Mesendoderm (in vitro differentiated cells): ENCODE measurements at regions not wholly inside any gene's neighbourhood (a gene's known extent, or its start where the extent isn't known, plus 50 kb on each side); places are given as distances from the start of the nearest gene placed in this dataset.

ENCODE experiments used
- DNase-seq: peaks from one replicate; pipeline ENCODE4 v3.0.0; 2013
- H2AK5ac ChIP-seq: 2 replicates; pipeline ENCODE4 v1.6.1; 2013; ENCODE audit warnings: low read length, inconsistent platforms
- H2BK120ac ChIP-seq: 2 replicates; pipeline ENCODE4 v1.6.1; 2013; ENCODE audit warnings: low read depth, mild to moderate bottlenecking, low read length, moderate library complexity, mixed read lengths
- H2BK15ac ChIP-seq: replicated peaks from 2 replicates; pipeline ENCODE4 v1.6.1; 2013; ENCODE audit warnings: low read depth, mild to moderate bottlenecking, moderate library complexity
- H2BK5ac ChIP-seq: 2 replicates; pipeline ENCODE4 v1.6.1; 2013; ENCODE audit warnings: low read length, inconsistent platforms
- H3K18ac ChIP-seq: 2 replicates; pipeline ENCODE4 v1.6.1; 2013; ENCODE audit warnings: mild to moderate bottlenecking, low read length, mixed read lengths
- H3K23ac ChIP-seq: one replicate; pipeline ENCODE4 v1.6.1; 2013; ENCODE audit warnings: low read length
- H3K27ac ChIP-seq: 2 replicates; pipeline ENCODE4 v1.5.1; 2013; ENCODE audit warnings: low read depth, mild to moderate bottlenecking, inconsistent platforms, low read length, moderate library complexity
- H3K27me3 ChIP-seq: 2 replicates; pipeline ENCODE4 v1.6.1; 2013; ENCODE audit warnings: low read length, control low read depth, mild to moderate bottlenecking, inconsistent platforms; ENCODE audit not compliant: insufficient read depth, poor library complexity
- H3K36me3 ChIP-seq: 2 replicates; pipeline ENCODE4 v1.6.1; 2013; ENCODE audit warnings: low read length, inconsistent platforms; ENCODE audit not compliant: control insufficient read depth, insufficient read depth
- H3K4ac ChIP-seq: one replicate; pipeline ENCODE4 v1.6.1; 2013; ENCODE audit warnings: low read depth, mild to moderate bottlenecking, low read length, moderate library complexity
- H3K4me1 ChIP-seq: 2 replicates; pipeline ENCODE4 v1.6.1; 2013; ENCODE audit warnings: low read depth, low read length, inconsistent platforms; ENCODE audit not compliant: control insufficient read depth
- H3K4me2 ChIP-seq: 2 replicates; pipeline ENCODE4 v1.6.1; 2013; ENCODE audit warnings: low read length
- H3K4me3 ChIP-seq: 2 replicates; pipeline ENCODE4 v1.5.1; 2013; ENCODE audit warnings: mild to moderate bottlenecking, low read length
- H3K56ac ChIP-seq: one replicate; pipeline ENCODE4 v1.6.1; 2013; ENCODE audit warnings: low read length
- H3K79me1 ChIP-seq: 2 replicates; pipeline ENCODE4 v1.6.1; 2013; ENCODE audit warnings: low read length, inconsistent platforms
- H3K79me2 ChIP-seq: 2 replicates; pipeline ENCODE4 v1.6.1; 2013; ENCODE audit warnings: mild to moderate bottlenecking, low read length; ENCODE audit not compliant: control insufficient read depth, insufficient read depth
- H3K9ac ChIP-seq: 2 replicates; pipeline ENCODE4 v1.6.1; 2013; ENCODE audit warnings: low read length, inconsistent platforms
- H4K5ac ChIP-seq: one replicate; pipeline ENCODE4 v1.6.1; 2013; ENCODE audit warnings: low read length
- H4K8ac ChIP-seq: one replicate; pipeline ENCODE4 v1.6.1; 2013; ENCODE audit warnings: low read depth, mild to moderate bottlenecking, control low read depth, low read length, moderate library complexity
- WGBS: extraction: QIAGEN DNeasy Blood & Tissue Kit; methylation state at CpG from one replicate; pipeline ENCODE4 v1.1.7; 2013; ENCODE audit warnings: low lambda C conversion rate, missing lambda C conversion rate; ENCODE audit not compliant: insufficient coverage; ENCODE audit errors: extremely low coverage; 5-methylcytosine and 5-hydroxymethylcytosine counted together

DNA sequence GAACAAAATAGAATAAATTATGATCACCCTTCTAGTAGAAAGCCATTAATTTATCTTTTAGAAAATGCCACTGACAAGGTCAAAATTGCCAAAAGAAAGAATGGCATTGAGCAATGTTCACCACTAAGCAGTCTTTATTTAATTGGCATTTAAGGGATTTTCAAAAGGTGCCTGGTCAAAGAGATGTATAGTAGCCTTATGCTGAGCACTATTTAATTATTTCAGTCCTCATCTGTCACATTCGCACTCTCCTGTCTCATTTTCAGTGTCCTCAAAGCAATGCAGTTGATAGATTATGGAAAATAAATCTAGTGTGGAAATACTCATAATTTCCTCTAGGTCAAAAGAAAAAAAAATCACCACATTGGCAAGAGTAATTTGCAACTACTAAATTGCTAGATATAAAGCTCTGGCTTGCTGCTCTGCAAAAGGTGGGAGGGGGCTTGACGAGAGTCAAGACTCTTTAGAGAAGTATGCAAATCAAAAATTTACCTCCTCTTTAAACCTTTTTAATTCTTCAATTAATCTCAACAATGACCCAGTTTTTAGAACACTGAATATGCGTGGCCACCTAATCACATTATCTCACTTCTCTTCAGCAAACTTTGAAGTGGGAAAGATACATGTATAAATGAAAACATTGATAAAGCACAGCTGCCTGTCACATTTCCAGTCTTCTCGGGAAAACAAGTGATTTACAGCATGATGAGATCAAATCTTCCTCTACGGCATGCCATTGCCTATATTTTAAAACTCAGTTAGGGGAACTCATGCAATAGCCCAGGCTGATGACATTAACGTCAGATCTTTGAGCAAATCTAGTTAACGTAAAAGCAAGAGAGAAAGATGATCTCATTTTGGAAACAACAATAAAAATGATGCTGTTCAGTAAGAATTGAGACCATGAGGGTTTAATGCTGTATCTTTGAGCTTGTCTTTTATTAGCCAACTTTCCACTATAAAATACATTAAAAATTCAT lies 373.1 kb upstream of the DCN start:
- Histone ChIP-seq H4K8ac (no peak overlapping the region), H3K4ac (no peak overlapping the region), H3K23ac (no peak overlapping the region), H3K9ac (no peak overlapping the region), H3K79me1 (no peaks in the 10 kb centered on the region), H2AK5ac (no peak overlapping the region), H2BK120ac (no peak overlapping the region), H3K56ac (no peak overlapping the region), H3K79me2 (no peaks in the 10 kb centered on the region), H3K27ac (no peak overlapping the region), H3K4me3 (no peak overlapping the region), H3K4me1 (no peaks in the 10 kb centered on the region), H3K4me2 (no peak overlapping the region), H2BK5ac (no peak overlapping the region), H4K5ac (no peak overlapping the region), H2BK15ac (no peak overlapping the region), H3K36me3 (no peaks in the 10 kb centered on the region), H3K18ac (no peak overlapping the region), H3K27me3 (no peaks in the 10 kb centered on the region)
- 100% methylated on average over 1 of the region's 7 CpGs for WGBS
- DNase-seq: no peak

DNA sequence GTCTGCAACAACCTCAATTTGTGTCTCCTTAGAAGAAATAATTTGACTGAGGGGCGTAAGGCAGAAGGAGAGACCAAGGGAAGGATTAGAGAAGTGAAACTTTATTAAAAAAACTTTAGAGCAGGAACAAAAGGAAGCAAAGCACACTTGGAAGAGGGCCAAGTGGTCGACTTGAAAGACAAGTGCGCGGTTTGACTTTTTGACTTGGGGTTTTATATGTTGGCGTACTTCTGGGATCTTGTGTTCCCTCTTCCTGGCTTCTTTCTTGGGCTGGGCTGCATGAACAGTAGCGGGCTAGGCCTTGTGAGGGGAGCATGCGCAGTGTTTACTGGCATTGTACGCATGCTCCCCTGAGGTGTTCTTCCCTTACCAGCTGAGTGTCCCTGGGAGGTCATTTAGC lies 369.3 kb upstream of the DCN start:
- no peak overlapping the region for H3K23ac ChIP-seq
- H3K18ac ChIP-seq: no peak overlapping the region
- no peak overlapping the region for H3K9ac ChIP-seq
- no peaks in the 10 kb centered on the region for H3K4me1 ChIP-seq
- no peaks in the 10 kb centered on the region for H3K79me1 ChIP-seq
- no peaks in the 10 kb centered on the region for H3K27me3 ChIP-seq
- H4K8ac ChIP-seq: no peak overlapping the region
- no peak overlapping the region for H4K5ac ChIP-seq
- H3K4ac ChIP-seq: no peak overlapping the region
- no peak overlapping the region for H2BK15ac ChIP-seq
- H3K4me2 ChIP-seq: no peak overlapping the region
- H3K56ac ChIP-seq: no peak overlapping the region
- H2BK120ac ChIP-seq: no peak overlapping the region
- WGBS: no CpG with 5 or more reads among the region's 8 CpGs
- DNase-seq: no peak
- H3K36me3 ChIP-seq: no peaks in the 10 kb centered on the region
- H3K4me3 ChIP-seq: no peak overlapping the region
- H3K79me2 ChIP-seq: no peaks in the 10 kb centered on the region
- no peak overlapping the region for H2BK5ac ChIP-seq
- no peak overlapping the region for H3K27ac ChIP-seq
- no peak overlapping the region for H2AK5ac ChIP-seq

DNA sequence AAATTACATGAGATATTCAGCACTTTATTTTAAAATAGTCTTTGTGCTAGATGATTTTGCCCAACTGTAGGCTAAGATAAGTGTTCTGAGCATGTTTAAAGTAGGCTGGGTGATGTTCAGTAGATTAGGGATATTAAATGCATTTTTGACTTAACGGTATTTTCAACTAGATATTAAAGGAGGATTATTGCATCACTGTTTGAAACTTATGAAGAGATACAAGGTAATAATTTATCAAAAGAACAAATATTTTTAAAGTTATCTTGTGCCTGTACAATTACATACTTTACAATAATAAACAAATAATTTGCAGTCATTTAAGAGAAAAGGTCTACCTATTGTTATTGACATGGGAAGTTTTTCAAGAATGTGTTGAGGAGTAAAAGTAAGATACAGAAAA lies 368.6 kb upstream of the DCN start:
- no peak overlapping the region for H3K27ac ChIP-seq
- no peaks in the 10 kb centered on the region for H3K36me3 ChIP-seq
- H2BK120ac ChIP-seq: no peak overlapping the region
- H2AK5ac ChIP-seq: no peak overlapping the region
- DNase-seq: no peak
- H2BK15ac ChIP-seq: no peak overlapping the region
- H3K79me2 ChIP-seq: no peaks in the 10 kb centered on the region
- no peak overlapping the region for H3K4me3 ChIP-seq
- H3K23ac ChIP-seq: no peak overlapping the region
- H3K56ac ChIP-seq: no peak overlapping the region
- no peak overlapping the region for H4K5ac ChIP-seq
- H3K27me3 ChIP-seq: no peaks in the 10 kb centered on the region
- H3K4me2 ChIP-seq: no peak overlapping the region
- no peak overlapping the region for H2BK5ac ChIP-seq
- no peak overlapping the region for H4K8ac ChIP-seq
- no peaks in the 10 kb centered on the region for H3K4me1 ChIP-seq
- no peak overlapping the region for H3K9ac ChIP-seq
- H3K79me1 ChIP-seq: no peaks in the 10 kb centered on the region
- H3K18ac ChIP-seq: no peak overlapping the region
- no peak overlapping the region for H3K4ac ChIP-seq
- WGBS: no CpG with 5 or more reads among the region's 1 CpG

DNA sequence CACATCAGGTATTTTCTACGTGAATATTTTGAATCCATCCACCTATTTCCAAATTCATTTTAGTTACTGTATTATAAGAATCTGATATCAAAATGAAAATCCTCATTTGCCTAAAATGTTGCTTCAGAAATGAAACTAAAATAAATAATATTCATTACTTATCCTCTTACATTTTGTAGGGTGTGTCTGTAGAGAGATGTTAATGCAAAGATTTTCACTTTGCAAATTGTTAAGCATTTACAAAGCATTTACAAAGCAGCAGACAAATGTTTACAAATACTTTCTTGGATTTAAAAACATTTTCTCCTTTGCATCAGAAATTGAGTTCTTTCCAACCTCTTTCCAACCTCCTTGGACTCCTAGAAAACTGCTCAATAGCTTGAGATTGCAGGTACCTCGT lies 360.0 kb upstream of the DCN start:
- Histone ChIP-seq H3K56ac (no peak overlapping the region), H3K4me3 (no peak overlapping the region), H3K4me1 (no peaks in the 10 kb centered on the region), H3K18ac (no peak overlapping the region), H4K5ac (no peak overlapping the region), H4K8ac (no peak overlapping the region), H2AK5ac (no peak overlapping the region), H3K27me3 (no peaks in the 10 kb centered on the region), H3K9ac (no peak overlapping the region), H3K79me1 (no peaks in the 10 kb centered on the region), H3K23ac (no peak overlapping the region), H2BK15ac (no peak overlapping the region), H3K27ac (no peak overlapping the region), H2BK5ac (no peak overlapping the region), H3K79me2 (no peaks in the 10 kb centered on the region), H3K4me2 (no peak overlapping the region), H3K4ac (no peak overlapping the region), H2BK120ac (no peak overlapping the region), H3K36me3 (no peaks in the 10 kb centered on the region)
- WGBS: no CpG with 5 or more reads among the region's 2 CpGs
- no peak for DNase-seq

DNA sequence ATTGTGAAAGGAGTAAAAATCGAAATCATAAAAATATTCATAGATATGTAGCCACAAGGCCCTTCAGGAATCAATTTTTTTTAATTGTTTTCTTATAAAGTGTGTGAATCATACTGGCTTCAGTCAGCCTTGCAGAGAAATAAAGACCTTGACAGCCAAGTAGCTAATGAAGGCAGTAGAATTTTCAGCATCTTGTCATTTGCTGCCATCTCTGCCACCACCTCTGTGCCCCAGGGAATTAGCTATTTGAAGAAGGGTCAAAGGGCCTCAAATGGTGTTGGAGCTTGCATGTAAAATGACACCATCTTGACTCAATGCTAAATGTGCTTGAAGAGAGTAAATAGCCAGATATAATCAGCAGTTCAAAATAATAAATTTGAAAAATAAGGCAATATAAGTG lies 359.4 kb upstream of the DCN start:
- H2BK15ac ChIP-seq: no peak overlapping the region
- no peak overlapping the region for H2BK5ac ChIP-seq
- H2BK120ac ChIP-seq: no peak overlapping the region
- no peaks in the 10 kb centered on the region for H3K27me3 ChIP-seq
- no peak overlapping the region for H3K4ac ChIP-seq
- no peak overlapping the region for H3K18ac ChIP-seq
- no peaks in the 10 kb centered on the region for H3K4me1 ChIP-seq
- H4K8ac ChIP-seq: no peak overlapping the region
- WGBS: 100% methylated on average over 1 of the region's 1 CpG
- no peak overlapping the region for H3K27ac ChIP-seq
- H3K4me2 ChIP-seq: no peak overlapping the region
- H3K79me2 ChIP-seq: no peaks in the 10 kb centered on the region
- no peak overlapping the region for H4K5ac ChIP-seq
- no peaks in the 10 kb centered on the region for H3K79me1 ChIP-seq
- H3K9ac ChIP-seq: no peak overlapping the region
- no peak overlapping the region for H3K4me3 ChIP-seq
- H3K36me3 ChIP-seq: no peaks in the 10 kb centered on the region
- H3K23ac ChIP-seq: no peak overlapping the region
- no peak overlapping the region for H3K56ac ChIP-seq
- DNase-seq: no peak
- no peak overlapping the region for H2AK5ac ChIP-seq

DNA sequence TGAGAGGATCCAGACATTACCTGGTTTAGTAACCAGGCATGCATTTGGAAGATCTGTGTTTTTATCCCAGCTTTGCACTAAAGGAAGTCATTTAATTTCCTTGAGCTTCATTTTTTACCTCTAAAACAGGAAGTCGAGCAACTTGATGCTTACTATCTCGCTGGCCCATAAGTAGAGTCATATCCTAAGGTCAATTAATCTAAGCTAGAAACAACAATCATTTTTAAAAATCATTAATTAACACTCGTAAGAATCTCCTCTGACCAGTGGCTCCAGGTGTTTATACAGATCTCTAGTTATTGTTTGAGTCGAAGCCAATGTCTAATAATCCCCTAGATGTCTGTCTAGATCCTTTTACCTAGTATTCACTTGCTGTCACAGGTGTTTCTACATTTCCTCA lies 355.8 kb upstream of the DCN start:
- no peaks in the 10 kb centered on the region for H3K79me1 ChIP-seq
- H3K4ac ChIP-seq: no peak overlapping the region
- no CpG with 5 or more reads among the region's 4 CpGs for WGBS
- H3K79me2 ChIP-seq: no peaks in the 10 kb centered on the region
- H4K5ac ChIP-seq: no peak overlapping the region
- H3K4me3 ChIP-seq: no peak overlapping the region
- no peak overlapping the region for H3K27ac ChIP-seq
- H3K18ac ChIP-seq: no peak overlapping the region
- H3K56ac ChIP-seq: no peak overlapping the region
- H3K36me3 ChIP-seq: no peaks in the 10 kb centered on the region
- H2BK120ac ChIP-seq: no peak overlapping the region
- no peak overlapping the region for H3K4me2 ChIP-seq
- H2BK15ac ChIP-seq: no peak overlapping the region
- no peak for DNase-seq
- H3K27me3 ChIP-seq: no peaks in the 10 kb centered on the region
- no peaks in the 10 kb centered on the region for H3K4me1 ChIP-seq
- H2BK5ac ChIP-seq: no peak overlapping the region
- H3K9ac ChIP-seq: no peak overlapping the region
- no peak overlapping the region for H2AK5ac ChIP-seq
- no peak overlapping the region for H3K23ac ChIP-seq
- no peak overlapping the region for H4K8ac ChIP-seq
